ENCODE measurements at regions not wholly inside any gene's neighbourhood (a gene's known extent, or its start where the extent isn't known, plus 50 kb on each side); places are given as distances from the start of the nearest gene placed in this dataset.

DNA sequence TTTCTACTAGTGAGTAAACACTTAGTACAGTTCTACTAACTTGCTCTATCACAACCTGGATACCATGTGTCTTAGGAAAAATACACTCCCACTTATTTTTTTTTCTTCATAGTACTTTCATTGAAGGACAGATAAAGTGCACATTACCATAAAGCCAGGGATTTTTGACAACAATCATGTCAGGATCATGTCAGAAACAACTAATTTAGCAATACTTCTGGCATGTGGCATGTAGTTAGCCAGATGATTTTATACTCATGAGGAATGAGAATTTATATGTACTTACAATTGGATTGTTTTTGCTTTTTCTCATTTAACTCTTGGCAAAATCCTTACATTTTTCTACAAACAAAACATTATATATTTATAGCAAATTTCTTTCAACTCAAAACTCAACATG lies 630.7 kb upstream of the GRM3 start:
- no peak for TF ChIP-seq POLR2A (IDR thresholded peaks at IDR 0.05)
- TF ChIP-seq, protein P1, sequence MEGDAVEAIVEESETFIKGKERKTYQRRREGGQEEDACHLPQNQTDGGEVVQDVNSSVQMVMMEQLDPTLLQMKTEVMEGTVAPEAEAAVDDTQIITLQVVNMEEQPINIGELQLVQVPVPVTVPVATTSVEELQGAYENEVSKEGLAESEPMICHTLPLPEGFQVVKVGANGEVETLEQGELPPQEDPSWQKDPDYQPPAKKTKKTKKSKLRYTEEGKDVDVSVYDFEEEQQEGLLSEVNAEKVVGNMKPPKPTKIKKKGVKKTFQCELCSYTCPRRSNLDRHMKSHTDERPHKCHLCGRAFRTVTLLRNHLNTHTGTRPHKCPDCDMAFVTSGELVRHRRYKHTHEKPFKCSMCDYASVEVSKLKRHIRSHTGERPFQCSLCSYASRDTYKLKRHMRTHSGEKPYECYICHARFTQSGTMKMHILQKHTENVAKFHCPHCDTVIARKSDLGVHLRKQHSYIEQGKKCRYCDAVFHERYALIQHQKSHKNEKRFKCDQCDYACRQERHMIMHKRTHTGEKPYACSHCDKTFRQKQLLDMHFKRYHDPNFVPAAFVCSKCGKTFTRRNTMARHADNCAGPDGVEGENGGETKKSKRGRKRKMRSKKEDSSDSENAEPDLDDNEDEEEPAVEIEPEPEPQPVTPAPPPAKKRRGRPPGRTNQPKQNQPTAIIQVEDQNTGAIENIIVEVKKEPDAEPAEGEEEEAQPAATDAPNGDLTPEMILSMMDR (IDR thresholded peaks at IDR 0.05) = no peak
- DNase-seq (ENCODE audit: low spot score in 2 of 2) = no peak
- intact Hi-C loops (cut with DNase I; ENCODE audit: low total_unique reads) = no loop called here
- H3K4me3 ChIP-seq (ENCODE audit: low read depth, poor library complexity, severe bottlenecking) = no peak overlapping the region

DNA sequence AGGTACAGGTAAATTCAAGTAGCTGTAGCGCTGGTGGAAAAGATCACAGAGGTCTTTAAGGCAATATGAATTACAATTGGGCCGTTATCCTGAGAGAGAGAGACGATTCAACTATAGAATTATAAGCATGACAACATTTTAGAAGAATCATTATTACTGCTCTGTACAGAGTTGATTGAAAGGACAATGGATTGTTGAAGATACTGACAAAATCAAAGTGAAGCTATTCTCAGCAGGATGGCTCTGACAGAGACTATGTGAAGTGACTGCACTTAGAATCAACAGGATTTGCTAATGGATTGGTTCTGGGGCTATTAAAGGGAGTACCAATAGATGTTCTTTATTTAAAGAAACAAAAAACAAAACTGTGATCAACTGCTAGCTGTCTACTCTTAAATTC lies 634.8 kb upstream of the GRM3 start:
- TF ChIP-seq, protein P1 (IDR thresholded peaks at IDR 0.05) = no peak
- TF ChIP-seq POLR2A (IDR thresholded peaks at IDR 0.05) = no peak
- no peak for DNase-seq (ENCODE audit: low spot score in 2 of 2)
- H3K4me3 ChIP-seq (ENCODE audit: low read depth, poor library complexity, severe bottlenecking) = no peak overlapping the region
- intact Hi-C loops (cut with DNase I; ENCODE audit: low total_unique reads) = no loop called here
- 59 to 68% methylated on average over 3 of the region's 3 CpGs for WGBS, 2 donors

DNA sequence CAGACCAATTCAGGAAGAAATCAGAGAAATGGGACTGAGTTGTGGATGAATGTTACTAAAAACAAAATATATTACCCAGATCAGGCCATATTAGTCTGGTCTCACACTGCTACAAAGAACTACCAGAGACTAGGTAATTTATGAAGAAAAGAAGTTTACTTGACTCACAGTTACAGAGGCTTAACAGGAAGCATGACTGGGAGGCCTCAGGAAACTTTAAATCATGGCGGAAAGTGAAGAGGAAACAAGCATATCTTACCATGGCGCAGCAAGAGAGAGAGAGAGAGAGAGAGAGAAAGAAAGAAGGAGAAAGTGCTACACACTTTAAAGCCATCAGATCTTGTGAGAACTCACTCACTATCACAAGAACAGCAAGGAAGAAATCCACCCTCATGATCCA lies 636.8 kb upstream of the GRM3 start:
- H3K4me3 ChIP-seq (ENCODE audit: low read depth, poor library complexity, severe bottlenecking) = no peak overlapping the region
- TF ChIP-seq, protein P1 (IDR thresholded peaks at IDR 0.05) = no peak
- no peak for TF ChIP-seq POLR2A (IDR thresholded peaks at IDR 0.05)
- 63 to 73% methylated on average over 2 of the region's 2 CpGs for WGBS, 2 donors
- no peak for DNase-seq (ENCODE audit: low spot score in 2 of 2)
- intact Hi-C loops (cut with DNase I; ENCODE audit: low total_unique reads) = no loop called here

DNA sequence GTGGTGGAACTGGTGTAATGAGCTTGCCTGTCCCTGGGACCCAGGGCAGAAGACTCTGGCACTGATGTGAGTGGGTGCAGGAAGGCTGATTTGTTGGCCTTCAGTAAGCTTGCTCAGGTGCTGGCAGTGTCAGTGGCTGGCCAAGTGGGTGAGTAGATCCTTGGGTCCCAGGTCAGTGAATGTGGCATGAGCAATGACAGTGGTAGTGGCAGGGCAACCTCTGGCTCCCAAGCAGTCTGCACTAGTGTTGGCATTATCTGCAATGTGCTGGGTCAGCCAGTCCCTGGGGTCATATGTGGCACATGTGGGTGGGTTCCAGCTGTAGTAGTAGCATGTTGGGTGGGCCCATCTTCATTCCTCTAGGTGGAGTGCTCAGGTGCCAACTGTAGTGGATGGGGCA lies 640.9 kb upstream of the GRM3 start:
- no peak overlapping the region for H3K4me3 ChIP-seq (ENCODE audit: low read depth, poor library complexity, severe bottlenecking)
- DNase-seq (ENCODE audit: low spot score in 2 of 2) = no peak
- no peak for TF ChIP-seq POLR2A (IDR thresholded peaks at IDR 0.05)
- TF ChIP-seq, protein P1 (IDR thresholded peaks at IDR 0.05) = no peak
- intact Hi-C loops (cut with DNase I; ENCODE audit: low total_unique reads) = no loop called here

DNA sequence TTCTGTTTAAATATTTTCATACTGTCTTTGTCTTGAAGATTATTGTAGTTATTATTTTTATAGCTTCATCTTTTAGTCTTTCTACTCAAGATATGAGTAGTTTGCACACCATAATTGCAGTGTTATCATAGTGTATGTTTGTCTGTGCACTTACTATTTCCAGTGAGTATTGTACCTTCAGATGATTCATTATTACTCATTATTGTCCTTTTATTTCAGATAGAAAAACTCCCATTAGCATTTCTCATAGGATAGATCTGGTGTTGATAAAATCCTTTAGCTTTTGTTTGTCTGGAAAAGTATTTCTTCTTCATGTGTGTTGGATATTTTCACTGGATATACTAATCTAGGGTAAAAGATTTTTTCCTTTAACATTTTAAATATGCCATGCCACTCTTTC lies 646.2 kb upstream of the GRM3 start:
- DNase-seq (ENCODE audit: low spot score in 2 of 2) = no peak
- TF ChIP-seq POLR2A (IDR thresholded peaks at IDR 0.05) = no peak
- TF ChIP-seq, protein P1 (IDR thresholded peaks at IDR 0.05) = no peak
- no peak overlapping the region for H3K4me3 ChIP-seq (ENCODE audit: low read depth, poor library complexity, severe bottlenecking)
- intact Hi-C loops (cut with DNase I; ENCODE audit: low total_unique reads) = no loop called here

DNA sequence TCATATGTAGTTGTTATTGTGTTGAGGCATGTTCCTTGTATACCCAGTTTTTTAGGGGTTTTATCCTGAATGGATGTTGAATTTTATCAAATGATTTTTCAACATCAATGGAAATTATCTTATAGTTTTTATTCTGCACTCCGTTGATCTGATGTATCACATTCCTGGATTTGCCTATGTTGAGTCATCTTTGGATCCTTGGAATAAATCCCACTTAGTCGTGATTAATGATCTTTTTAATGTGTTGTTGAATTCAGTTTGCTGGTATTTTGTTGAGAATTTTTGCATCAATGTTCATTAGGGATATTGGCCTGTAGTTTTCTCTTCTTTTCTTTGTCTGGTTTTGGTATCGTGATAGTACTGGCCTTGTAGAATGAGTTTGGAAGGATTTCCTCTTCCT lies 648.6 kb upstream of the GRM3 start:
- no peak for TF ChIP-seq POLR2A (IDR thresholded peaks at IDR 0.05)
- TF ChIP-seq, protein P1 (IDR thresholded peaks at IDR 0.05) = no peak
- intact Hi-C loops (cut with DNase I; ENCODE audit: low total_unique reads) = no loop called here
- no peak for DNase-seq (ENCODE audit: low spot score in 2 of 2)
- no peak overlapping the region for H3K4me3 ChIP-seq (ENCODE audit: low read depth, poor library complexity, severe bottlenecking)
- WGBS, 2 donors = 64 to 66% methylated on average over 3 of the region's 3 CpGs

All from lower leg skin (tissue), 4 donors.